HG02870 (cell line): ENCODE measurements at regions not wholly inside any gene's neighbourhood (a gene's known extent, or its start where the extent isn't known, plus 50 kb on each side); places are given as distances from the start of the nearest gene placed in this dataset.
A peak's percentile ranks its signal among the peaks of the same experiment; 100 is the strongest.

Source experiments
- ATAC-seq: cut with Tn5 transposase; IDR thresholded peaks from one replicate; pipeline ENCODE4 v1.9.1; 2021; ENCODE audit warnings: mild to moderate bottlenecking, moderate library complexity; ENCODE audit not compliant: unreplicated experiment

DNA sequence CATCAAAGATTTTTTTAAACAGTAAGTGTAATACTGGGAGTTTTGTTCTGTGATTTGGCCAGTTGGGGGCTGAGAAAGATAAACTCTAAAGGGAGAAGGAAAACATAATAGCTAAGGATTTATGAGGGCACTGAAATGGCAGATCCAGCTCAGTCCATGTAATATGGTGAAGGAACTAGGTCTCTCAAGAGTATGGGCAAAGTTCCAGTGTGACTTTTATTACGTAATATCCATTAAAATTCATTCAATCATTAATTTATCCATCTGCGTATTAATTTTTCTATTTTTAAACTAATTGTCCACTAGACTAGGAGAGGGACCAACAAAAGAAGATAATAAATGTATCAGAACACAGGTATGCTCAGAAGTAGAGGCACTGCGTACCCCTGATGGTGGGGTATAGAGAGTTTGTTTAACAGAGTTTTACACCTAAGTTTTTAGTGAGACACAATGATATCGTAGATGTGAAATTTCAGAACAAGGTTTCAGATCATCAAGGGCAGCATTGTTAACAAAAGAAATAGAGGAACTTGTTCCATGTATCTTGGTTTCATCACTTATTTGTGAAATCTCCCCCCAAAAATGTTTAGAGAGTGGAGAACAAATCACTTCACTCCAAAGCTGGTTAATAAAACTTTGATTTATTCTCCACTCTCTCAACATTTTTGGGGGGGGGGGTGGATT is 351.1 kb downstream of the GRXCR1 start:
- peak; percentile 29 for ATAC-seq

DNA sequence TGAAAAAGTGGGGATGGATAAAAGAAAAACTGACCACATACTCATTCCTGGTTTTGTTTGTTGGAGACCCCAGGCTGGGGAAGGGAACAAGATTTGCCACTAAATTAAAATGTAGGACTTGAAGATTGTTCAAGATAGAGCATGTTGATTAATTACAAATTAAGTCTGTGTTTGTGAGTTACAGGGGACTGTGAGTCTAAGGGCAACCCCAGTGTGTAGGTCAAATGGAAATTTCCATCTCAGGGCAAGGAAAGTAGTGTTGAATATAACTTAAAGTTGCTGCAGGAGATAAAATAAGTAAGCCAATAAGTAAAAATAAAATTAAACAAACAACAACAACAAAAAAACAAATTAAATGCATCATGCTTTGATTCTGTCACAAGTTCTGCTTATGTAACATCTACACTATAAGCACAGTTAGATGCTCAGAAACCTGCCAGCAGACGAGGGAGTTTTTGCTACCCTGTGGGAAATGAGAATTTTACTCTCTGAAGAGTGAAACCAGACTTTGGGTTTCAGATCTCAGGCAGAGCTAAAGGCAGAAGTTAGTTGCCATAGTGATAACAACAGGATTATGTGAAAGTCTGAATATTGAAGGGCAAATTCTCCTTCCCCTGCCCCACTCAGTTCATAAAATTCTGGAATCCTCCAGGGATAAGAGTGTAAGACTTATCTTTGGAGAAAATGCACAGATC is 352.3 kb downstream of the GRXCR1 start:
- ATAC-seq: peak; percentile 98

DNA sequence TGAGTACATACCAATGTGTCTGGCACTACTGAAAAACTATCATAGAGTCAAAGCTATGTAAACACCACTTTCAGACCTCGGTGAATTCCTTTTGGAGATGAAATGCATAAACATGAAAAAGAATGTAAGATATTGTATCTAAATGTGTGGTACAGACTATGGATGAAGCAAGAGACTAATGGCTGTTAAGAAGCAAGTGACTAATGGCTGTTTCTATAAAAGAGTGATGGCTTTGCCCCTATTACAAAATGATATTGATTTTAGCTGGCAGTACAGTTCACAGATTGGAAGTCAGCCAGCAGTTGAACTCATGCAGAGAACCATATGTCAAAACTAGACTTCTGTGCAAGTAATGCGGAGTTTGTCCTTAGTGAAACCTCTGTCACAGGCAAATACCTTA is 359.3 kb downstream of the GRXCR1 start:
- no peak for ATAC-seq

DNA sequence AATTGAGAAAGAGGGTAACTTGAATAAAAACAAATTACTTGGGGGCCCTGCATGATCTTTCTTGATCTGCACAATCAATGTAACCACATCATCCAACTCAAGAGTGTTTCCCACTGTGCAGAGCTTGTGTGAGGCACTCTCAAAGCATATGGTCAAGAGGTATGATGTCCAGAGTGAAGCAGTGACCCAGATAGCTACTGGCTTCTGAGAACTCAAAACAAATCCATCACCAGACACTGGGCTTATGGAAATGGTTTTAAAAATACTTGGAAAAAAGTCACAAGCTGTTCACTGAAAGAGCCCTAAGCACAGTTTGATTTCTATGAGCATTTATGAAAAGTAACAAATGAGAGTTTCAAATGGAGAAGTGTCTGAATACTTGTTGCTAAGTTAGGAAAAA is 361.0 kb downstream of the GRXCR1 start:
- no peak for ATAC-seq

DNA sequence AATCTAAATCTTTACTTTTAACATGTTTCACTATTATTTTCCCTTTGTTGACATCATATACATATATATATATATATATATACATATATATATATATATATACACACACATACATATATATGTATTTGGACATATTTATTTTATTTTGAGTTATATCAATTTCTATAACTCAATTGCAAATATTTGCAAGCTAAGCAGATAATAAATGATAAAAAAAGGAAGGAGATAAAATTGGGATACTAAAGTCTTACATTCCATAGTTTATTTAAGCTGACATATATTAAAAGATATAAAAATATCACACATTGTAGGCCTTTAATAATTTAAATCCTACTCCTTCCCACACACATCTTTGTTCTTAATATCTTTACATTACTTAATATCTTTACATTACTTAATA is 372.2 kb downstream of the GRXCR1 start:
- ATAC-seq: no peak

DNA sequence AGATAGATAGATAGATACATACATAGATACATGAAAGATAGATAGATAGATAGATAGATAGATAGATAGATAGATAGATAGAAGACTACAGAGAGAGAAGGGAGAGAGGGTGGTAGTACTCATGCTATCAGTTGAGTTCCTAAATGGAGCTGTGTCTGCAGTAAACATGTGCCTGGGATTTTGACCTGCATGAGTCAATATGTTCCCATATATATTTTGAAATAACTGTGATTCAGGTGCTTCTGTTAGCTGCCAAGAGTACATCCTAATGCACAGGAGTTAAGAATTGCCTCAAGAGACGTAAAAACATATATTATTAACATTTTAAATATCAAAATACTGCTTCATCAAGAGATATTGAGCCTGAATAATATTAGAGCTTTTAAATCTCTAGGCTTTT is 379.4 kb downstream of the GRXCR1 start:
- no peak for ATAC-seq

DNA sequence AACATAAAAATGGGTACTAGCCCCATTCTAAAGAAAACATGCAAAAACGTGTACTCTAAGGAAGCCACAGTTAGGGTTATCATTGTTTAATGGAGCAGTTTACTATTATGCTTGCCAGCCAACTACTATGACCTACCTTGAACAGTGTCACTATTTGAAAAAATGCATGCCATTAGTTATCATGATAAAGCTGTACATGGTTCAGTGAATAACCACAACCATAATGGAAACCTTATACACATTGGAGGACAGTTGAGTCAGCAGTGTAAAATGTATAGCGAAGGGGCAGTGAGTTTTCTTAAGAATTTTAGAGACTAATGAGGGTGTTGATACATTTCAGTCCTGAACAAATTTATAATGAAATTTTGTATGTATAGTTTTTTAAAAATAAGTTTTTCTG is 381.9 kb downstream of the GRXCR1 start:
- no peak for ATAC-seq

DNA sequence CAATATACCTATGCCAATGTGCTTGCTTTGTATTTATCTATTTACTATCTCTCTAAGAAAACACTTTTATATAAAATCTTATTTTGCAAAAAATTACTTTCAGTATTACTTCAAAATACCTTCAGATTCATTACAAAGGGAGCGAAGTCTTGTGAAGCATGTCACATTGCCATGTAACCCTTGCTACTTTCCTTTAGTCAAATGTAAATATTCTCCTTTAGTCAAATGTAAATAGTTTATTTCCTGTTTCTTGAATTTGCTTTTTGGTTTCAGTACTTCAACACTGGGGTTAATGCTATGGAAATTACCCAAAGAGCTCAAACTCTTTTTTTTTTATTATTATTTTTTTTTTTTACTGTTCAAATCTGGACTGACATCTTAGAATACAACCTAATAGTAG is 383.3 kb downstream of the GRXCR1 start:
- peak; percentile 56 for ATAC-seq

DNA sequence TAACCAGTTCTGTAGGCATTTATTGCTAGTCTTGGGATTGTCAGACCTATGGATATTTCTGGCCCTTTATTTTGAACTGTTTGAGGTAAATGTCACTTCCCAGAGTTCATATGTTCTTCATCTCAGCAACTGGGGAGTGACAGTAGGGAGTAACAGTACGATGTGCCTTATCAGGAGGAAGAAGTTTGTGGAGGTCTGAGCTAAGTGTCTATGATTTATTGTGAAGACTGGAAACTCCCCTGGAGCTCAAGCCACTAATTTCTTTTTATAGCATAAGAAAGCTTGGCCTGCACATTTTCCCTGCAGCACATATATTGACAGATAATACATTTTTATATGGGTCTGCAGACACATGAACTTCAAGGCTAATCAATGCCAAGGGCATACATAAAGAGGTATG is 383.8 kb downstream of the GRXCR1 start:
- no peak for ATAC-seq

DNA sequence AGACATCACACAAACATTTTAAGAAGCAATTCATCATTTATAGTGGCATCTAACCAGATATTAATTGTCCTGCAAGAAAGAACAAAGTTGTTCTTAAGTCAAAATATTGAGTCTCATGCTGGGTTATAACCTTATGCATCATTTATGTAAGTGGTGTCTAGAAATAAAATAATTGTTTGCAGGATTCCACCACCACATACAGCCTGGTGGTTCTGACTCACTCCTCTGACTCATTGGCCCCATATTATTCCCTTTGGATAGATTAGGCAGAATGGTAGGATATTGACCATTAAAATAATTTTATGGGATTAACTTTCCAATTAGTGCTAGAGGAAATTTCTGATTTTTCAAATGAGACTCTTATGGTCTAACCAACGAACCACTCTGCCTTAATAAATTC is 384.5 kb downstream of the GRXCR1 start:
- ATAC-seq: no peak

DNA sequence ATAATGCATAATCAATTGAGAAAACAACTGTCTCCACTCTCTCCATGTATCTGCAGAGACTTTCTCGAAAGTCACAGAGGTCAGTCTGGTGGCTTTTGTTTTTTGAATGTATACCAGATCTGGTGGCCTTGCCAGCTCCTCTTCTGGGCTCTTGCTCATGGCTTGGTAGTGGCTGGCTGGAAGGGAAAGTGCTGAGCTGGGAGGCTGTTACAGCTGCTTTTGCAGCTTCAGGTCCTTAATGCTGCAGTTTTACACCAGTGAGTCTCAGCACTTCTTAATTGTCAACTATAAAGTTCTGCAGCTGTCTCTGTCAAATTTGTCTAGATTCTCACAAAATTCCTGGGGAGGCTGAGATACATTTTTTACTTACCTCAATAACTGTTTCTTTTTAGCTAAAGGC is 390.0 kb downstream of the GRXCR1 start:
- no peak for ATAC-seq

DNA sequence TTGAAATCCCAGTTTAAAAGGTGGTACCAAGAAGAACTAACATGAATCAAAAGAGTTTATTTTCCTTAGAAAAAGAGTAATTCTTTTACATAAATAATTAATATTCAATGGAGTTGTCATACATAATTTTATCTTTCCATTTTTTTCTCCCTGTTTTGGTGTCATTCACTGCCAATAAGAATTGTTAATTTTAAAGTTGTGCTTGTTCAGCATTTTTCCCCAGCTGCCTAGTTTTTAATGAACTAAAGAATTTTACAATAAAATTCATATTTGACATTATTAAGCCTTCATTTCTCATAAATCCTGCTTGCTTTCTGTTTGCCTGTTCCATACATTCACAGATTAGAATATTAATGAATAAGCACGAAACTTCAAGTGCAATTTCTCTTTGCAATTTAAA is 393.6 kb downstream of the GRXCR1 start:
- ATAC-seq: no peak

DNA sequence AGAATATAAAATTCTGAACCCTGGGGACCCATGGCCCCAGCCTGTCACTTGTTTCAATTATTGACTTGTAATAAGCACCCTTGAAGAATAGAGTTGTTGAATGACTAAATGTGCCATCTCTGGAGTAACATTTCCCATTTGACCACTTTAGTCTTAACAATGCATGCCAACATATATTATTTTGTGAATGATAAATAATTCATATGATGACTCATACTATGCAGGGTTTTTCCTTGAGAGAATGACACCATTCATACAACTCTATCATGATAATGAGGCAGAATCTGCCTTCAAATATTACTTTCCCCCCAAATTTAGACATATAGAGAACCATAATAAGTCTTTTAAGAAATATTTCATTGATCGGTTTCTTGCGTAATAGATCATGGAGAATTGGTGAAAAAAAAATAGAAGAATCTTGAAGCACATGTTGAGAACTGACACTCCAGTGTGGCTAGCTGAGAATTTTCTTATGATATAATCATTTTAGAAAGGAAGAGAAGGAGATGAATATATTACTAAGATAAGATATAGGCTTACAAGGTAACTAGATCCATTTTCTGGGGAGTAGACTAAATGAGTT is 404.5 kb downstream of the GRXCR1 start:
- no peak for ATAC-seq

DNA sequence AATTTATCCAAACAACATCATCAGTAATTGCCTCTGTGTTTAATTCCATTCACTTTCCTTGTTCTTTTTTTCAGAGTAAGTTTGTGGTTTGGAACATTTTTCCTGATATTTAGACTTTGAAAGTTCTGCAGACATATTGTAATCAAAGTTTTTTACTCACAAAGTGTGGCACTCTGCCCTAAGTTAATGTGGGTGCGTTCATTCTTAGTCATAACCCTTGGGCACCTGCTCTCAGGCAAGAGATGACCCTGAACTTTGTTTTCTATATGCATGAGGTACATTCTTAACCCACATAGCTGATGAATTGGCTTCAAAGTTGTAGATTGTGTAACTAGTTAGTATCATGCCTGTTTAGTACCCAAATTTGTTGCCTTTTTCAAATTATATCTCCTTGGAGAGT is 424.3 kb downstream of the GRXCR1 start:
- ATAC-seq: no peak

DNA sequence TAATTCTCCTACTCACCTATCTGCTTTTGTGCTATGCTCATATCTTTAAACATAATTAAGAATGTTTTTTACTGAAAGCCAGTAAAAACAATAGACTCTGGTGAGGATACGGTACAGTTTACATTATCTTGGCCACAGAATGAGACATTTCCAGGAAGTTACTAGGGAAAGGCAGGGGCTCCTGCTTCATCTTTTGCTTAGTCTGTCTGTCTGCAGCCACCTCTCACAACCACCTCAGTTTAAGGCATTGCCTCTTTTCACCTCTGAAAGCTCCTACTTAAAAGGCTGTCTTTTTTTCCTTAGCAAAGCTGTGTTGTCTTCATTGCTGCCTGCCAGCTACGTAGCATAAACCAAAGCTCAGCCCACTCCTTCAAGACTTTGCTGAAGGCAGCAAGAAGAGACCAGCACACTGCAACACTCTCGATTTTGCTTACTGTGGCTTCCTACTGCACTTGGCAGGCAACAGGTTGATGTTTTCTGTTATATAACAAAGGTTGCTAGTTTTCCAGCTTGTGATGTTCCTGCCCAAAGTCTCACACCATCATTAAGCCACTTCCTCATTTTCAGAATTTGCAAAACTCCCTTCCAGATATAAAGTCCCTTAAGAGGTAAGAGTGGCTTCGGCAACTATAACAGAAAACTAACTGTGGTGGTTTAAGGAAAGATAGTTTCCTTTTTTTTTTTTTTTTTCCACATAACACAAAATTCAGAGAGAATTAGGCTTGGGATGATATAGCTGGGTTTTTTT is 432.9 kb downstream of the GRXCR1 start:
- no peak for ATAC-seq

DNA sequence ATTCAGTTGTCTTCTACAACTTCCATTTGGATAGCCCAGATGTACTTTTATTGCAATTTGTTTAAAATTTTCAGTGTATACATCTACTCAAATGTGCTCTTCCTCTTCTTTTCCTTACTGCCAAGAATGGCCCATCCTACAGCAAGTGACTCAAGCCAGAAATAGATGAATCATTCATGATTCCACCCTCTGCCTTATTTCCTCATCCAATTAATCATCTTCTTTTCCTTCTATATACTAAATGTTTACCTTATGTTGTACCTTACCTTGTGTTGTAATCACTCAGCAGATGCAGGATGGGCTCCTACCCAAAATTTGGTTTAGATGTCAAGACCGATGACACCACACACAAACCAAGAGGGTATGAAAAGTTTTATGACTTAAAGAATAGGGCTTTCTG is 437.8 kb downstream of the GRXCR1 start:
- no peak for ATAC-seq

DNA sequence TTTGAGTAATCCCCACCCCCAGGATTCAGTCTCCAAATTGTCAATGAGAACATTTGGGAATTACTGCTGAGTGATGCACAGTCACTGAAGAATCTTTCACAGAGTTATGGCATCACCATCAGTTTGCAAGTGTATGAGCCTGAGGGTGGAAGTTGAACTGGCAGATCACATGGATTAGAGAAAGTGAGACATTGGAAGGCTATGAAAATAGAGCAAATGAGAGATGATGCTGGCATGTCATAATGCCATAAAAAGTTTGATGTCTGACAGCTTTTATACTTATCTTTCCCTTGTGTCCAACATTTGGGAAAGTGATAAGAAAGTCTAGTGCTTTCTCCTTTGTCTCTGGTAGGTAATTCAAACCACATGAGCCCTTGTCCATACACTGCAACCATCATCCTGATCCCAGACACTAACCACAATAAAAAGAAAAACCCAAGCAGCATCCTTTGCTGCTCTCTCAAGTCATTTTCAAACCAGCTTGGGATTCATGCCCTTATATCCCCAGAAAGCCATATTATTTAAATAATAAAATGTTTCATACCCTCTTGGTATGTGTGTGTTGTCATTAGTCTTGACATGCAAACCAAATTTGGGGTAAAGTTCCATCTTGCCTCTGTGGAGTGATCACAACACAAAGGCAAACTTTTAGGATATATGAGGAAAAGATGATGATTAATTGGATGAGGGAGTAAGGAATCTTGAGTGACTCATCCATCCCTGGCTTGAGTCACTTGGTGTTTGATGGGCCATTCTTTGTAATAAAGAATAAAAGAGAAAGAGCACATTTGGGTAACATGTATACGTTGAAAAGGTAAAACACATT is 438.9 kb downstream of the GRXCR1 start:
- ATAC-seq: no peak

DNA sequence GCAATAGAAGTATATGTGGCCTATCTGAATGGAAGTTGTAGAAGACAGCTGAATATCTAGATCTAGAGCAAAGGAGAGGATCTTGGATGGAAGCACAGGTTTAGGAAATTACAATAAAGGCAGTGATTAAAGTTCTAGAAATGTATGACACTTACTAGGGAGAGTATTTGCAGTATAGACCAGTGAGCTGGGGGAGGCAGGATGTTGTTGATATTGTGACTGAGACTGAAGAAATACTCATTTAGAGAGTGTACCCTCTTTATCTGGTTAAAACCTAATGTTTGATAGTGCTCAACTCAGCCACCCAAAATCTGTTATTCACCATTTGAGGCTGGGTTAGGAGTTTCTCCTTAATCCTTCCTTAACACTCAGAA is 439.5 kb downstream of the GRXCR1 start:
- ATAC-seq: no peak

DNA sequence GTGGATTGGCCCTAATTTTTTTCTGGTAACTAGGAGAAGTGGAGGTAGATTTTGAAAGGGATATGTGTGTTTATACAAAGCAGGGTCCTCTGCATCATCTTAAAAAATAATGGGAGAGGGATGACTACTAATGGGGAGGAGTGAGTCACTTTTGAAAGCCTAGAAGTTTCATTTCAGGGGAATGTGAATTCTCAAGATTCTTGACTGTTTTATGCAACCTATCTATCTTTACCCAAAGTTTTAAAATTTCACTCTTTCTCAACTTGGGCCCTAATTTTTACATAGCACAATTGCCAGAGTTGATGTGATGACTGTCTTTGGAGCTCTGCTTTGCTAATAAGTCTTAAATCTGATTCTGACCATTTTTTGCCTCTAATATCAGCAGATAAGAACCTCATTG is 445.2 kb downstream of the GRXCR1 start:
- ATAC-seq: no peak

DNA sequence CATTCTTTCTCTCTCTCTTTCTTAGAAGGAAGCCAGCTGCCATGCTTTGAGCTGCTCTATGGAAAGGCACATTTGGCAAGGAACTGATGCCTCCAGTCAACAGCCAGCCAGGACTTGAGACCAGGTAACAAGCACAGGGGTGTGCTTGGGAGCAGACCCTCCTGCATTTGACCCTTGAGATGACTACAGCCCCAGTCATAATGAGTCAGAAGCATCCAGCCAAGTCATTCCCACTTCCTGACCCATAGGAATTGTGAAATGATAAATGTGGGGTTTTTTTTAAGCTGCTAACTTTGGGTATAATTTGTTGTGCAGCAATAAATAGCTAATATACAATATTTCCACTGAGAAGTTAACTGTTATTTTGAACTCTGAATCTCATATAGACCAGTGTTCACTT is 446.9 kb downstream of the GRXCR1 start:
- no peak for ATAC-seq

DNA sequence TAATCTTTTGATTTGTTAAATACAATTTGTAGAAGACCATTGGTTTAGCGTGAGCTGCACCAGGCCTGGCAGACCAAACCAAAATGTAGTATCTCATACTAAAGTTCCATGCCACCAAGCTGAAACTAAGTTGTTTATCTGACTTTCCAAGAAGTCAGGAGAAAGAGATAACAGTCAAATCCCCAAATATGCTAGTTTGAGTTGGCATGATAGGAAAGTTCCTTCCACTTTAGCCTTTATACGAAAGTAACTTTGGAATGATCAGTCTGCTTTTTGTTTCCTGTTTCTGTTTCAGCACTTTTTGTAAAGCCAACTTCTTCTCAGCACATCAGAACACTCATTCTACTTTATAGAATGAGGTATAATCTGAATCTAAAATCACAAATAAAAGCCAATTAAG is 449.2 kb downstream of the GRXCR1 start:
- no peak for ATAC-seq
